SU-DHL-6 (cell line): ENCODE measurements at regions not wholly inside any gene's neighbourhood (a gene's known extent, or its start where the extent isn't known, plus 50 kb on each side); places are given as distances from the start of the nearest gene placed in this dataset.

ENCODE experiments used
- H2AFZ ChIP-seq: fragments of 200-600 bp; sonication (generic); 2 replicates; pipeline ENCODE4 v1.6.1; 2014; ENCODE audit warnings: low read depth, mild to moderate bottlenecking, moderate library complexity, mixed read lengths, antibody characterized with exemption, low read length; ENCODE audit not compliant: severe bottlenecking
- H3F3A ChIP-seq: fragments of 200-600 bp; shearing (Covaris generic); 2 replicates; pipeline ENCODE4 v1.6.0; 2016; ENCODE audit warnings: antibody characterized with exemption, mild to moderate bottlenecking; ENCODE audit not compliant: insufficient read depth
- H3K27ac ChIP-seq: fragments of 200-600 bp; sonication (generic); 2 replicates; pipeline ENCODE4 v1.5.1; 2016; ENCODE audit warnings: low read depth, mild to moderate bottlenecking, low read length, moderate library complexity, mixed read lengths
- H3K27me3 ChIP-seq: fragments of 200-600 bp; sonication (generic), shearing (Covaris generic); 2 replicates; pipeline ENCODE4 v1.6.0; 2014; ENCODE audit warnings: mild to moderate bottlenecking, low read length
- H3K36me3 ChIP-seq: fragments of 200-600 bp; sonication (generic); 2 replicates; pipeline ENCODE4 v1.6.1; 2014; ENCODE audit warnings: mild to moderate bottlenecking, low read length, mixed read lengths
- H3K4me2 ChIP-seq: fragments of 300-600, 200-600 bp; shearing (Covaris generic), sonication (generic); 2 replicates; pipeline ENCODE4 v1.6.0; 2014; ENCODE audit warnings: low read length, low read depth, mild to moderate bottlenecking; ENCODE audit not compliant: poor library complexity, severe bottlenecking
- H3K4me3 ChIP-seq: fragments of 200-600 bp; sonication (generic); 2 replicates; pipeline ENCODE4 v1.5.1; 2014; ENCODE audit warnings: antibody characterized with exemption, low read length, mild to moderate bottlenecking, mixed read lengths; ENCODE audit not compliant: insufficient read depth, poor library complexity, severe bottlenecking
- H3K79me2 ChIP-seq: fragments of 200-600 bp; sonication (generic); 2 replicates; pipeline ENCODE4 v1.6.1; 2014; ENCODE audit warnings: mild to moderate bottlenecking, low read length, moderate library complexity; ENCODE audit not compliant: insufficient read depth
- H3K9ac ChIP-seq: fragments of 200-600 bp; sonication (generic); 2 replicates; pipeline ENCODE4 v1.7.0; 2014; ENCODE audit warnings: mild to moderate bottlenecking, low read length
- H3K9me2 ChIP-seq: fragments of 200-600 bp; sonication (generic); replicated peaks from 2 replicates; pipeline ENCODE4 v1.6.1; 2014; ENCODE audit warnings: low read length; ENCODE audit not compliant: insufficient read depth
- H3K9me3 ChIP-seq: fragments of 200-600 bp; sonication (generic); 2 replicates; pipeline ENCODE4 v1.6.1; 2014; ENCODE audit warnings: low read length, mixed read lengths; ENCODE audit not compliant: insufficient read depth
- H4K20me1 ChIP-seq: fragments of 200-600 bp; sonication (generic); 2 replicates; pipeline ENCODE4 v1.6.1; 2014; ENCODE audit warnings: low read depth, mild to moderate bottlenecking, antibody characterized with exemption, low read length, moderate library complexity, mixed read lengths
- EZH2phosphoT487 ChIP-seq: fragments of 200-600 bp; sonication (generic), shearing (Covaris generic); conservative IDR thresholded peaks from 2 replicates; pipeline ENCODE4 v1.6.1; 2018; ENCODE audit warnings: mild to moderate bottlenecking, antibody characterized with exemption, low read length, moderate library complexity, mixed read lengths
- TF ChIP-seq, protein P1 (sequence below): fragments of 200-600 bp; sonication (generic); IDR thresholded peaks from one replicate; pipeline ENCODE4 v1.5.1; 2017; ENCODE audit warnings: antibody characterized with exemption, mild to moderate bottlenecking, low read length, moderate library complexity; ENCODE audit not compliant: insufficient read depth, poor library complexity, severe bottlenecking

DNA sequence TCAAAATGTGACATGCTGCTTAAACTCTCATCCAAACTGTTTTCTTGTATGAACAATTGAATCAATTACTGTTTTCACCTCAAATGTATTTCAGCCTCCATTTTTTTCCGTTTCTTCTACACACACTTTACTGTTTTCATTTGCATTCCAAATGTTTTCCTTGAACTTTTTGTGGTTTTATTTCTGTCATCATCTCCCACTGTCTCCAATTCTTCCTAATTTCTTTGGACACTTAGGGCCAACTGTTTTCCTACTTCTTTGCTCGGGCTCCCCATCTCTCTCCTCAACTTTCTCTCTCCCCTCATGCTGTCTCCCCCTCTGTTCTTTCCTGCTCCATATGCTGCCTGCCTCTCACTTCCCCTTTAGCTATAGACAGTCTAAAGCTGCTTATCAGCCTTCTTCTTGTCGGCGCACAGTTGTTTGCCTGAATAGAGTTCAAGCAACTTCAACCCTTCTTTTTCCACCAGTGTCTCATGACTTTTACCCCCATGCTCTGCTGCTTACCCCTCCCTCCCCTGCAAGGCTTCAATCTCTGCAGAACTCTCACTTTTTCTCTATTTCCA is 443.4 kb downstream of the DTWD2 start:
- H3K9me2 ChIP-seq, result no peaks in the 10 kb centered on the region
- H2AFZ ChIP-seq, result no peak overlapping the region
- H3K9ac ChIP-seq, result no peak overlapping the region
- H3K9me3 ChIP-seq, result no peaks in the 10 kb centered on the region
- H3F3A ChIP-seq, result peaks cover 4% of the 10 kb centered on the region; the same call in 1 of the 2 replicates
- H3K79me2 ChIP-seq, result no peaks in the 10 kb centered on the region
- no peak overlapping the region for H3K4me2 ChIP-seq
- H3K27me3 ChIP-seq, result no peaks in the 10 kb centered on the region
- no peaks in the 10 kb centered on the region for H4K20me1 ChIP-seq
- no peak for TF ChIP-seq EZH2phosphoT487
- TF ChIP-seq, protein P1, sequence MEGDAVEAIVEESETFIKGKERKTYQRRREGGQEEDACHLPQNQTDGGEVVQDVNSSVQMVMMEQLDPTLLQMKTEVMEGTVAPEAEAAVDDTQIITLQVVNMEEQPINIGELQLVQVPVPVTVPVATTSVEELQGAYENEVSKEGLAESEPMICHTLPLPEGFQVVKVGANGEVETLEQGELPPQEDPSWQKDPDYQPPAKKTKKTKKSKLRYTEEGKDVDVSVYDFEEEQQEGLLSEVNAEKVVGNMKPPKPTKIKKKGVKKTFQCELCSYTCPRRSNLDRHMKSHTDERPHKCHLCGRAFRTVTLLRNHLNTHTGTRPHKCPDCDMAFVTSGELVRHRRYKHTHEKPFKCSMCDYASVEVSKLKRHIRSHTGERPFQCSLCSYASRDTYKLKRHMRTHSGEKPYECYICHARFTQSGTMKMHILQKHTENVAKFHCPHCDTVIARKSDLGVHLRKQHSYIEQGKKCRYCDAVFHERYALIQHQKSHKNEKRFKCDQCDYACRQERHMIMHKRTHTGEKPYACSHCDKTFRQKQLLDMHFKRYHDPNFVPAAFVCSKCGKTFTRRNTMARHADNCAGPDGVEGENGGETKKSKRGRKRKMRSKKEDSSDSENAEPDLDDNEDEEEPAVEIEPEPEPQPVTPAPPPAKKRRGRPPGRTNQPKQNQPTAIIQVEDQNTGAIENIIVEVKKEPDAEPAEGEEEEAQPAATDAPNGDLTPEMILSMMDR, result no peak
- H3K27ac ChIP-seq, result no peak overlapping the region
- no peak overlapping the region for H3K4me3 ChIP-seq
- H3K36me3 ChIP-seq, result no peaks in the 10 kb centered on the region

DNA sequence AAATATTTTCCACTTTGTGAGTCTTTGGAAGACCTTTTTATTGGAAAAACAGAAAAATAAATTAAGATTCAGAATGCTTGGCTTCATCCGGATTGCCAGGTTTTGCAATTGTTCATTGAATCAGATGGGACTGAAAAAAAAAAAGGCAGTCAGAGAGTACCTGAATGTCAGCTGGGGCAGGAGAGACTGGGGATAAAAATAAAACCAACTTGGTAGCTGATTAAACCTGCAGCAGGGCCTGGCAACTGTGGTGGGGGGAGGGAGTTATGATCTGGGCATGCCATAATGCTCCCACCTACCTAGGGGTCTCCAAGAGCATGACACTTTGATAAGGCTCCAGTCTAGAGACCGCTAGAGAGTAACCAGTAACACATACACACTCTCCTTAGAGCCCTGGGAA is 454.4 kb downstream of the DTWD2 start:
- Histone ChIP-seq H3K9me2 (no peaks in the 10 kb centered on the region), H2AFZ (no peak overlapping the region), H3K27ac (no peak overlapping the region), H3K9me3 (no peaks in the 10 kb centered on the region), H3K4me3 (no peak overlapping the region), H3F3A (no peaks in the 10 kb centered on the region), H3K36me3 (no peaks in the 10 kb centered on the region), H3K27me3 (no peaks in the 10 kb centered on the region), H4K20me1 (no peaks in the 10 kb centered on the region), H3K79me2 (no peaks in the 10 kb centered on the region), H3K4me2 (no peak overlapping the region), H3K9ac (no peak overlapping the region)
- TF ChIP-seq, protein P1, result no peak
- TF ChIP-seq EZH2phosphoT487, result no peak

DNA sequence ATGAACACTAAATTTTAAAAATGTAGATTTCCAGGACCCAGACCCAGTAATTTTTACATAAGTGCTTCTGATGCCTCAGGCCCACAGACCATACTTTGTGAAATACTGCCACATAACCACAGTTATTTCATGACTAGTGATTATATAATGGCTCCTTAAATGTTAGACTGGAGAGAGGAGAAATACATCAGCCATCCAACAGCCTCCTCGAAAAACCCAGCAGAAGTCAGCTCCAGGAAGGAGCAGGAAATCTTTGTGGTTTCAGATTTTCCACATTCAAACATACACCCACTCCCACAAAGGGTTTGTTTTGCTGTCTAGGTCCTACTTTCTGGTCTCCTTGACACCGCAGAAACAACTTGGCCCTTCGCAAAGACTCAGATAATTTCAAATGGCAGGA is 455.2 kb downstream of the DTWD2 start:
- Histone ChIP-seq H2AFZ (no peak overlapping the region), H3K4me2 (no peak overlapping the region), H3K36me3 (no peaks in the 10 kb centered on the region), H3K9me2 (no peaks in the 10 kb centered on the region), H3K27ac (no peak overlapping the region), H3K79me2 (no peaks in the 10 kb centered on the region), H4K20me1 (no peaks in the 10 kb centered on the region), H3F3A (no peaks in the 10 kb centered on the region), H3K4me3 (no peak overlapping the region), H3K9ac (no peak overlapping the region), H3K9me3 (no peaks in the 10 kb centered on the region), H3K27me3 (no peaks in the 10 kb centered on the region)
- TF ChIP-seq, protein P1, result no peak
- TF ChIP-seq EZH2phosphoT487, result no peak
